Fibroblast of skin of left quadriceps (primary cell): ENCODE measurements at regions not wholly inside any gene's neighbourhood (a gene's known extent, or its start where the extent isn't known, plus 50 kb on each side); places are given as distances from the start of the nearest gene placed in this dataset.

Experiments used
- DNase-seq, 2 experiments: peaks; one replicate each; pipeline ENCODE4 v3.0.0-alpha.2; 2013; ENCODE audit warnings: low read depth in 2 of 2

DNA sequence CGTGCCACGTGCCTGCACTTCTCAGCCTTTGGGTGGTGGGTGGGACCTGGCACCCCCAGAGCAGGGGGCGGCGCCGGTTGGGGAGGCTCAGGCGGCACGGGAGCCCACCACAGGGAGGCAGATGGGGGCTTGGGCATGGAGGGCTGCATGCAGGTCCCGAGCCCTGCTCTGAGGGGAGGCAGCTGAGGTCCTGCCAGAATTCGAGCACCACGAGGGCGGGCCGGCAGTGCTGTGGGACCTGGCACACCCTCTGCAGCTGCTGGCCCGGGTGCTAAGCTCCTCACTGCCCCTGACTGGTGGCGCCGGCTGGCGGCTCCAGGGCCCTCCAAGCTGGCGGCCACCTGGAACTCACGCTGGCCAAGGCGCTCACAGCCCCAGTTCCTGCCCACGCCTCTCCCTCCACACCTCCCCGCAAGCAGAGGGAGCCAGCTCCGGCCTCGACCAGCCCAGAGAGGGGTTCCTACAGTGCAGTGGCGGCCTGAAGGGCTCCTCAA, 1176.8 kb upstream of the GYPC start:
- DNase-seq: no peak

DNA sequence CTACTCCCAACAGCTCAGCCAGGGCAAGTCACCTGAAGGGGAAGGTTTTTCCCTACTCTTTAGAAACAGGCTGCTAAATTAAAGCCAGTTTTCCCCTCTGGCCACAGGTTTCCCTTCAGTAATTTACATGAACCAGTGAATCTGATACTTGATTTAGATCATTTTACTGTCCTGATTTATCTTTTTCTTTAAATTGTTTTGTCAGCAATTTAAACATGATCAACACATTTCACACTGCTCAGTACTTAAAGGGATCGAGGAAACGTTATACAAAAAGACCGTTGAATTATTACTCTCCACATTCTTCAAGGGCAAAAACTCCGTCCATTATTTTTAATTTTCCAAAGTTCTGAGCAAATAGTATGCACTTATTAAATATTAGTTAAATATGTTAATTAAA, 1165.7 kb upstream of the GYPC start:
- DNase-seq: no peak

DNA sequence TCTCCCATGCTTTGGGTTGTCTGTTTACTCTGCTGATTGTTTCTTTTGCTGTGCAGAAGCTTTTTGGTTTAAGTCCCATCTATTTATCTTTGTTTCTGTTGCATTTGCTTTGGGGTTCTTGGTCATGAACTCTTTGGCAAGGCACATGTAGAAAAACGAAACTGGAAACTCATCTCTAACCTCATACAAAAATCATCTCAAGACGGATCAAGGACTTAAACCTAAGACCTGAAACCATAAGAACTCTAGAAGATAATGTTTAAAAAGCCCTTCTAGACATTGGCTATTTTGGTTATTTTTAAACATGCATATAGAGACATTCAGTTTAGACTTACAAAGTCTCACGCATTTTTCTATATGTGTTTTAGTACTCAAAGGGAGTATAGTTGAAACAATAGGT, 1164.3 kb upstream of the GYPC start:
- no peak for DNase-seq

DNA sequence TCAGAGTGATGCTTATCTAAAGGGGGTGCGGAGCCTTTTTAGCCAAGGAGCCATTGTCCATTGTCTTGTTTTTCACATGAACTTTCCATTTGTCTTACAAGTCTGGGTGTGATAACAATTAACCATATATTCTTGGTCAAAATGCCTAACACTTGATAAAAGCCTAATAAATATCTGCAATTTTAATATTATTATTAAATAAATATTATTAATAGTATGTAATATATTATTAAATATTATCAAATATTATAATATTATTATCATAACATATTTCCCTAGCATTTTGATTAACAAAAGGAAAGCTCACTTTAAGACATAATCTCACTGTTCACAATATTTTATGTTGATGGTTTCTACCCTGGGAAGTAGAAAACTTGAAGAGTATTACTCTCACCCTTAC, 1143.6 kb upstream of the GYPC start:
- DNase-seq: no peak

DNA sequence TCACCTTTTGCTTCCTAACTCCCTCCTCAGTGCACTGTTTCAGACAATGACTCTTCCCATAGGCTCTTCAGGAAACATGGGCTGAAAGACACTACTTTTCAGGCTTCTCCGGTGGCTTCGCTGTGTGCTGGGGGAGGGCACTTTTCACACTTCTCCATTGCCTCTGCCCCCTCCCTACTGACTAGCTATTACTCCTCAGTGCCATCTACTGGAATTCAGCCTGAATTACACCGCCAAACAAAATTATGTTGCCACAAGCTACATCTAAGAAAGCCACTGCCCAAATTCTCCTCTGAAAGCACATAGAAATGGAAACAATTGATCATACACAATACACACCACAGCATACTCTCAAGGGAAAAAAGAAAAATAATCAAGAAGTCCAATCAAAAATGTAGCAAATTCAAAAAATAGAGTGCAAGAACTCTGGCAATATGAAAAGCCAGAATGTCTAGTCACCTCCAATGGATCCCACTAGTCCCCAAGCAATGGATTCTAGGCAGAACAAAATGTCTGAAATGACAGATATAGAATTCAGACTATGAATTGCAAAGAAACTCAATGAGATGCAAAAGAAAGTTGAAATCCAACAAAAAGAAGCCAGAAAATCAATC, 1139.4 kb upstream of the GYPC start:
- no peak for DNase-seq

DNA sequence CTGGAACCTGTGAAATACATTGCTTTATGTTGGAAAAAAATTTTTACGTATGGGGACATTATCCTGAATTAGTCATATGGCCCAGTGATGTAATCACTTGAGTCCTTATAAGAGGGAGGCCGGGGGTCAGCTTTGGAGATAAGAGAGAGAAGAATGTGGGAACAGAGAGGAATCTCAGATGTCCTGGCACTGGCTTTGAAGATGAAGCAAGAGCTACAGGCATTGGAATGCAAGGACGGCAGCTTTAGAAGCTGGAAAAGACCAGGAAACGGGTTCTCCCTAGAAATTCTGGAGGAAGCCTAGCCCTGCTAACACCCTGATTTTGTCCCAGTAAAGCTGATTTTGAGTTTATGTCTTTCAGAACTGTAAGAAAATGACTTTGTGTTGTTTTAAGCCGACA, 1129.9 kb upstream of the GYPC start:
- no peak for DNase-seq

DNA sequence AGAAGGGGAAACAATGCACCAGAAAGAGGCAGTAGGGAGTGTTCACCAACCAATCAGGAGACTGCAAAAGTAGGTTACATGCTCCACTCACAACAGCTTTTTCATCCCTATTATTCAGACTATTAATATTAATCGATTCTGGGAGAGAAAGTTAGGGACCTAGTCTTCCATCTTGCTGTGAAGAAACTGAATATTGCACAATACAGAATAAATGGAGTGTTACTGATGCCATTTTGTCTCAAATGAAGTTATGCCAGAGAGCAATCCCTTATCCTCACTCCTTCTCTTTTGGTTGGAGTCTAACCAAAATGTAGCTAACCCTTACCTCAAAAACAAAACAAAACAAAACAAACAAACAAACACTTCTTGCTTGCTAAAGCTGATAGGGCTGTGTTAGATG, 1120.9 kb upstream of the GYPC start:
- no peak for DNase-seq

DNA sequence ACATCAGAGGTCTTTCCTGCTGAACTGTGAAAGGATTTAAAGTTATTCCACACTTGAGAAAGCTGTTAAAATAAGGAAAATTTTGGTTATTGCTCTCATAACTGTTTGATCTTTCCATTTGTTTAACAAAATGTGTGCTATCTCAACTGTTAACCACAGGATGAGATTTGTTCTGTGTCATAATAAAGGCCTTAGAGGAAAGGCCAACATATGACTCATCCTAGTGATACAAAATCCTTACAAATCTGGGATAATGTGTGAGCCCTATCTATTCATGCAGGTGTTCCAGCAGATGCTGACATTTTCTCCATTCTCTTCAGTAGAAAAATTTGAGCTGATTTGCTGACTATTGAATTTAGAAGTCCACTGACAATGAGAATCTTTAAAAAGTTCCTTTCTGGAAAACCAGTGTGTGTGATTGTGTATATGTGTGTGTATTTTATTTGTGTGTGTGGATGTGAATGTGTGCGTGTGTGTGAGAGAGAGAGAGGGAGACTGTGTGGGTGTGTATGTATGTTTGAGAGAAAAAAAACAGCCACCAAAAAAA, 1111.9 kb upstream of the GYPC start:
- no peak for DNase-seq

DNA sequence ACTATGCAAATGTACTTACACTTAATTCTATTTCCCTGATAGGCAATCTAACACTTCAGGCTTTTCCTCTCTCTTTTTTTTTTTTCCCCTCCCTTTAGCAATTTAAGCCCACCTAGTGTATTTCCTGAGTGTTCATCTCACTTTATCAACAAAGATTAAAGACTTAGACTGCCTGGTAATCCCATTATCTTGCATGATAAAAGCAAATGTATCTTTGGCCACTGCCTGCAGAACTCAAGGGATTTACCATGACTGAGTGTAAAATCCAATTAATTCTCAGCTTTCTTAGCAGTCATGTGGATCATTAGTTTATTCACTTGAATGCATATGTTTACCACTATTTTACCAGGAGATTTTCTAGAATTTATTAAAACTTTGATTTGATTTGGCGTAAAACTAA, 1102.2 kb upstream of the GYPC start:
- DNase-seq: no peak

DNA sequence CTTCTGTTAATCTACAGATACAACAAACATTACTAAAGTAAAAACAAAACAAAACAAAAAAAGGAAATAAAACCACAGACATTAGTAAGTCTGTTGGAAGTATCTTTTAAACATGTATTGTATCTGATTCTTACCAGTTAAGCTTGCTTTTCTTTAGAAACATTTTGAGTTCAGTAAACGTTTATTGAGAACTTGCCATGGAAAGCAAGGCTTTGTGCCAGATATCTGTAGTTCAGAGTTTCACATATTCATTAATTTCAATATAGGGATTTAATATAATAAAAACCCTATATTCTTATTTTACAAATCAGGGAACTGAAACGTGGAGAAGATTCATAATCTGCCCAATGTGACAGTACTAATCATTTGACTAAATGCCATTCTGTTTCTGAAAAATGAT, 1101.0 kb upstream of the GYPC start:
- DNase-seq: no peak

DNA sequence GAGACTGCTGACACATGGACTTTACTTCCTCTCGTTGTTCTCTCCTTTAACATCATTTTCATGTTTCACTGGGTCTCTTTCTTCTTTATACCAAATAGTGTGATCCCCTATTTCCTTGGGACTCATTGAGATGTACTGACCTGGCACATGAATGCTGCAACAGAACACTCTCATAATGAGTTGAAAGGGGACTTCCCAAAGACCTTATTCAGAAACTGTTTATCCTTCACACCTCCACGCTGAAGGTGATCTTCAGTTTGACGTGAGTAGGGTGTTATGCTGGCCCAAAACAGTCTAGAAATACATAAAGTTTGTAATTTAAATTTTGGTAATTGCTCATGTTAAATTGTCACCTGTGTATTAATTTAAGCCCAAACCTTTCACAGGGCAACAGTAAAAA, 1096.8 kb upstream of the GYPC start:
- DNase-seq: no peak

DNA sequence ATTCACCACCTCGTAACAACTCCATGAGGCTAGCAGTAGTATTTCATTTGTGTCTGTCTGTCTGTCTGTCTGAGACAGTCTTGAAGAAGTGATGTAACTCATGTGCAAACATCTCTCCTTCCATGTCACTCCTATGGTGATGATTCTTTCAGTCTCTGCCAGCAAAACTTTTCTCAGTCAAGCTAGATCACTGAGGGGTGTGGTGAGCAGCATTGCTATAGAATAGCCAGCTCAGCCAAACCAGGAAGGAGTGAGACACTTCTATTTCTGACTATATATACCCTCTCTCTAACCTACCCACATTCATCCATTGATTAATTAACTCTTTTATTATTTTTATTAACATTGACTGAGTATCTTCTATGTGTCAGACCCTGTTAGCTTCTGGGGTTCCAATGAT, 1095.1 kb upstream of the GYPC start:
- DNase-seq: no peak

DNA sequence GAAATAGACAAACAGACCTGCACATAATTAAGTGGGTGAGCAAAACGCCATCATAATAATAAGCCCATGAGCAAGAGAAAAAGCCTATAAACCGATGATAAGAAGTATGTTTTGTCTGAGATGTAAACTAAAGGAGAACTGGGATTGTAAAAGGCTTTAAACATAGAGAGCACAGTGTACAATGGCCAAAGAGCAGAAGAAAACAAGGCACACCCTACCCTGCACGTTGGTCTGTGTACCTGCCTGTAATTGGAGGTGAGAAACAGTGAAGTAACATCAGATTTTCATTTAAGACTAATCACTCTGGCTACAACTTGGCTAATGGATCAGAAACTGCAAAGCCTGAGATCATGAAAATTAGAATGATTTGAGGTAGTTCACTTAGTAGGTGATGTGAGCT, 1094.7 kb upstream of the GYPC start:
- no peak for DNase-seq

DNA sequence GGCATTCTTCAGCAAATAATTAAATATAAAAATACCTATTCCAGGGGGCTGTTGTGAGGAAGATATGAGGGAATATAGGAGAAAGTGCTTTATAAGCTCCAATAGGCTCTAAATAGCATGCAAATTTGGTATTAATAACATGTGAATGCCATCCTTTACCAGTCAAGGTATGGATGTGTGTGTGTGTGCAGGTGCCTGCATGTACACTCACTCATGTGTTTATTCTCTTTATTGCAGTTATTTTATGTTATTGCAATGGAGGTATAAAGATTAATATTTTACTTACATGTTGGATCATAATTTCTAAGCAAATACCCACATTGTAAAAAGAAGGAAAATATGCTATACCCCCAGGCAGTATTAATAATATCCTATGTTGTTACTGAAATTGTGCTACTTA, 1093.0 kb upstream of the GYPC start:
- DNase-seq: no peak

DNA sequence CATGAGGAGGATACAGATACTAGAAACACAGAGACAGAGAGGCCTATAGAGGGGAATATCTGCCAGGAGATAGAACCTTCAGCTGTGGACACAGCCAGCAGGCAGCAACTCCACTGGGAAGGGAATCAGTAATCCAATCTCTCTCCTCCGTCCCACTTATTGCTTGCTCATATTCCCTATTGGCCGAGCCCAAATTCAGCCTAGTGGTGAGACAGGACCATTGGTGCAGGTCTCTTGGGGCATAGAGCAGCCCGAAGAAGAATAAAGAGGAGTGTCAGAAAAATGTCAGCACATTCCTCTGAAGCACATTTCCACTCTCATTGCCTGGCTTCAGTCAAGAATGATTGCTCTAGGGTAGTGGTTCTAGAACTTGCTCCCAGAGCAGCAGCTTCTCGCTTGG, 1091.5 kb upstream of the GYPC start:
- no peak for DNase-seq

DNA sequence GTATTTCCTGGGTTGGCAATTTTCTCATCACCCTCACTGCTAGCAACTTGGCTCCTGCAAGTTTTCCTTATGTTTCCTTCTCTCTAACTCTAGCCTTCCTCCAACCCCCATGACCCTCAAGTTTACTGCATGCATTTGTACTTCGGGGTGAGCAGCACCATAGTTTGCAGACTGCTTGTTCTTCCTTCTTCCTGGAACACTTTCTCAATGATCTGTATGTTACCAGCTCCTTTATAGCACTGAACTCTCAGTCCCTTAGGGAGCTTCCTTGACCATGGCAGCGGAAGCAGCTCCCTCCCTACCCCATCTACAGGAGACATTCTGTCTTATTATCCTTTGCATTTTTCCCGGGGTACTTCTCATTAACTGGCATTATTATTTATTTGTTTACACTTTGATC, 1089.5 kb upstream of the GYPC start:
- no peak for DNase-seq

DNA sequence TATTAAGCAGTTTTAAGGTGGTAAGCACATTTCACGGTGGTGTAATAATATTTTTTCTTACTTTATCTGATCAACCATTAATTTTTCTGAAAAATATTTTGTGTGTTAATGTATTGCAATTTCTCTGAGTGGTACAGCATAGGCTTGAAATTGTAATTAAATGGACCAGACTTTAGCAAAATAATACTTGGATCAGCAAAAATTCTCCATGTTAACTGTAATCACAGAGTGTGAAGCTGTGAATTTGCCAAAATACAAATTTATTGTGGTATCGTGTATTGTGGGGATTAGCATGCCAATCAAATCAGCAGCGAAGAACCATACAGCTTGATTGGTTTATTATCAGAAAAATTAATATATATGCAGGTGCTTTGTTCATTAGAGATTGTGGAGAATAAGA, 1088.9 kb upstream of the GYPC start:
- no peak for DNase-seq

DNA sequence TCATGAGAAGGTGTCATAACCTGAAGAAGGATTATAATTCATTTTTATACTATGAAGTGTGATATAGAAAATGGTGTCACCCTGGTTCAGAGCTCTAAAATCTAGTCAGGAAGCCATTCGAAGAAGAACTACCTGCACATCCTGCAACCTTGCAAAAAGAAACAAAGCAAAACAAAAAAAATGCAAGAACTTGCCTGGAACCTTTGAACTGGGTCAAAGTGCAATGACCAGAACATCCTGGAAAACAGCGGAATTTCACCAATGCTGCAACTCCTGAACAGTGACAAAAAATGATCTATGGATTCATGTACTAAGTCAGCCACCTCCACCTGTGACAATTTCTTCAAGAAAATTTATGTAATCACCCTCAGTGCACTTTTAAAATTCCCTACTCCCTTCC, 1083.3 kb upstream of the GYPC start:
- DNase-seq: no peak

DNA sequence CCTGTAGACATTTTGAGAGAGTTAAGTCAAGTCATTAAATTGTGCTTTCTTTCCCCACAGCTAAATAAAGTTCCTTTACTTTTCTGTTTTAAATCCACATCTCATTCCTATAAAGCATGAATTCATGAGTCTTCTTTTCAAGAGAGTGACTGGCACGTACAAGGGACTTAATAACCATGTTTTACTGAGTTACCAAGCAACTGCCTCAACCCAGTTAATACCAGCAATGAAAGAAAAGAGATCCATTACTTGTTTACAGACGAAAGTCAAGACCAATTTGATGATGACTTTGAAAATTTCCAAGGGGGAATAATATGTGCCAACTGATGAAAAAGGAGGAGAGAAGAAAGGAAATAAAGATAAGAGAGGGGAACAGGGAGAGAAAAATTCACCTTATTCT, 1082.5 kb upstream of the GYPC start:
- DNase-seq: no peak

DNA sequence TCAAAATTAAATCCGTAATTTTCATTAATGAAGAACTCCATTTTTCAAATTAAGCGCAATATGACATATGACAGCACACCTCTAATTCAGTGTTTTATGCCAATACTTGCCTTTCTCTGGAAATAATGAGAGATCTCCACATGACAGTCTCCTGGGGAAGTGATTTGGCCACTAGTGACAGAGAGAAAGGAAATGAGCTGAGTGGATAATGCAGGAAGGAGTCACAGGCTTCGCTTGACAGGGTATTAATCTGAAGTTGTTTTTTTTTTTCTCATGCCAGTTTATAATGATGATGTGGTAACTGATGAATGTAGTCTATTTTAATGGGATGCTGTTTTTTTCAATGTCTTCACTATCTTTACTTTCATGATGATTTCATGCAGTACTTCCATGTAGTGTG, 1079.4 kb upstream of the GYPC start:
- no peak for DNase-seq

DNA sequence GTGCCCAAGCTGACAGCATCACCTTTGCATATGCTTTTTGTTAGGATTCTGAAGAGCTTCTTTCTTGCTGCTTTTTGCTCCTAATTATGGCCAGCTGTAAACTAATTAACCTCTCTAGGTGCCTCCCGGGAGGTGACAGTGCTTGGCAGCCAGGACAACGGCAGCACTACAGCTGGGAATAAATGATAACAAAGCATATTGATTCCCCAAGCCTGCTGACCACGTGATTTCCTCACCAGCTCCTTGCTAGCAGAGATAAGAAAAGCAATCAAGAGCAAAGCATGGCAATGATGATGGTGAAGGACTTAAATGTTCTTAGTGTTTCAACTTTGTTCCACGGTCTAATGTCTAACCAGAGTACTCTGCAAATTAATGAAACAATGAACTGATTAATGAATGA, 1074.4 kb upstream of the GYPC start:
- DNase-seq: no peak

DNA sequence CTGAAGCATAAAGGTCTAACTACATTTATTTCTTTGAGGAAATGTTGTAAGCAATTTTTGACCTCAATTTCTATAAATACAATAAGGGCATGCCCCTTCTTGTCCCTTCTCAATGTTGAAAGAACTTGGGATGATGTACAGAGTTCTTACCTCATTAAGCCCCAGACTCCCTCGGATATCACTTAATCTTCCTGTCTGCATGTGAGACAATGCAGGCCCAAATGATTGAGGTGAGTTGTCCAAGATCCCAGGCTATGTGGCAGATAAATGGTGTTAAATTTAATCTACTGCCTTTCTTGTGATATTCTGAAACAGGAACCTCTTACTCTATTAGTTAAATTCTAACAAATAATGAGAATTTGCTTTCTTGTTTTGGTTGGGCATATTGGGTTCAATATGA, 1073.4 kb upstream of the GYPC start:
- DNase-seq: no peak

DNA sequence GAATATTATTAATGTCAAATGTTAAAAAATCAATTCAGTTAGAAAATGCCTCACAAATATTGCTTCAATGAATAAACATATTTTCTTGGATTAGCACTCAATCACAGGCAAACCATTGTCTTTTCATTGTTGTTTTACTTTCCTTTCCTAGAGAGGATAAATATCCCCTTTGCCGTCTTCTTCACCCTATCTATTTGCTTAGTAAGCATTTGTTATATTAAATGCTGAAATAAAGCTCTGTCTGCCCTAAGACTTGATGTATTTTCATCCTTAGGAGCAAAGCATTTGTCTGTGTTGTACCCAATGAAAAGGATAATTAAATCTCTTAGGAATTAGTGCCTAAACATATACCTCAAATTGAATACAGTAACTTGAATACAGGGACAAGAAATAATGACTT, 1071.2 kb upstream of the GYPC start:
- DNase-seq: no peak

DNA sequence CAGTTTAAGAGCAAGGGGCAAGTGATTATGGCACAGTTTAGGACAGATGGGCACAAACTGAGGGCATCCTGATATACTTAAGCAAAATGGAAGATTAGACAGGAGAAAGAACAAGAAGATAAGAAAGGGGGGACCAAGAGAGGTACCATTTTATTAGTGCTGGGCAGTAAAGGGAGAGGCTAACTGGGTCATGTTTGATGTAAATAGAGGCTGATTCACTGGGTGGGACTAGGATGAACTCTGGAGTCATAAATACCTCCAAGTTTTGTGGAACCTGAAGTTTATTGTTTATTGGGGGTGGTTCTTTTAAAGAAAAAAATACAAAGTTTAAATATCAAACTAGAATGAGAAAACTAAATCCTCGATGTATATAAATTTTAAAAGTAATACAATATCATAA, 1067.2 kb upstream of the GYPC start:
- no peak for DNase-seq
